ENCODE measurements at regions not wholly inside any gene's neighbourhood (a gene's known extent, or its start where the extent isn't known, plus 50 kb on each side); places are given as distances from the start of the nearest gene placed in this dataset.

DNA sequence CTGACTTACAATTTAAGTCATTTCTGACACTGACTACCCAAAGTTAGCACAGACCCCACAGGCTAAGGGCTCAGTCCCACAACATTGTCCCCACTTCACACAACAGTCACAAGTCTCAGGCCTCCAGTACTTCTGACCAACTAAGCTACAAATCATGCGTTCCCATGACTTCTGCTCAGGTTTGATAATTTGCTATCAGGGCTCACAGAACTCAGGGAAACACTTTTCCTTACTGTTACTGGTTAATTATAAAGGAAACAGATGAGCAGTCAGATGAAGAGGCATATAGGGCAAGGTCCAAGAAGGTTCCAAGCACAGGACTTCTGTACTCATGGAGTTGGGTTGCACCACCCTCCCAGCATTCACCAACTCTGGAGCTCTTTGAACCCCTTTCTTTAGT lies 151.2 kb upstream of the TNR start:
- no peak for DNase-seq (ENCODE audit: low read depth)

DNA sequence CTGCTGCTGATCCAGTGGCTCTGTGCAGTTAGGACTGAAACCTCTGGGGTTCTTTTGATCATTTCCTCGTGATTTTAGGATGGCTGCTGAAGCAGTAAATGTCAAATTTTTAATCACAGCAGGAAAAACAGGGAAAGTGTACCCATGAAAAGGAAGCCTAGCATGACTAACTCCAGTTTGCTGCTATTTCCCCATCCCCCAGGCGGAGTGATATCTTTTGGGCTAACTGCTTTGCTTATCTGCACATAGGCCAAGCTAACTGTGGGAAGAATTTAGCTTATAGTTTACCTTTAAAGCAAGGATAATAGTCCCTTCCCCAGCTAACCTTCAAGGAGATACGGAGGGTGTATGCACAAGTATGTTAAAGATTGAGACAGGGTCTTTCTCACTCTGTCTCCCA lies 149.8 kb upstream of the TNR start:
- DNase-seq (ENCODE audit: low read depth): no peak

DNA sequence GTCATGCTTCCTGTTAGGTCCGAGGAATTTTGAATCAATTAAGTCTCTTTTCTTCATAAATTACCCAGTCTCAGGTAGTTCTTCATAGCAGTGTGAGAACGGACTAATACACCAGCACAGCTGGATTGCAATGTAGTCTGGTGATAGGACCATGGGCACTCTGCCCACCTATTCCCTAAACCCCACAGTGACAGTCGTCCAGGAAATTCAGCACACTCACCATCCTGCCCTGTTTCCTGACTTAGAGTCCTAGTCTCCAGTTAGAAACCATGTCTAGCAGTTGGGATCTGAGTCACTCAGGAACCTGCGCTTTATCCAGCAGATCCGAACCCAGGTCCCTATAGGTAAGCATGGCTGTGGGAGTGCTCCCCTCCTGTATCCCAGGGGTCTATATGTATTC lies 149.3 kb upstream of the TNR start:
- no peak for DNase-seq (ENCODE audit: low read depth)

DNA sequence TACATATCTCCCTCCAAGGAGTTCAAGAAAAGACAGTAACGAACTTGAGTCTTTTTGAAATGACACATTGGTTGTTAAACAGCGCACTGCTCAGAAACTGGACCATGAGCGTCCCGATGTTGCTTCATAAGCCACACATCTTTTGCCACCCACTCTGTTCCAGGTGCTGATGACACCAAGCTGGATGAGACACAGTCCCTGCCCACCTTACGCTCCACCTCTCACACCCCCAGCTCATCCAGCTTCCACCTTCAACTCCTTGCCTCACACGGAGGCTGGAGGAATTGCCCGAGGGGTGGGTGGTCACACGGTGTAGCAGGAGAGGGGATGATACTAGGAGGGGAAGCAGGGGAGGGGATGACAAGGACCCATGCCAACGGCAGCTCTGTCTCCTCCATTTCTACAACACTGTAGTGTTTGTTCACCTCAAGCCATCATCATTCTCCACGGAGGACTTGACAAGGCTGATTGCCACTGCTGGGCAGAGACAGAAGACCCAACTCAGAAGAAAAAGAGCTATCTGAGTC lies 148.5 kb upstream of the TNR start:
- no peak for DNase-seq (ENCODE audit: low read depth)

DNA sequence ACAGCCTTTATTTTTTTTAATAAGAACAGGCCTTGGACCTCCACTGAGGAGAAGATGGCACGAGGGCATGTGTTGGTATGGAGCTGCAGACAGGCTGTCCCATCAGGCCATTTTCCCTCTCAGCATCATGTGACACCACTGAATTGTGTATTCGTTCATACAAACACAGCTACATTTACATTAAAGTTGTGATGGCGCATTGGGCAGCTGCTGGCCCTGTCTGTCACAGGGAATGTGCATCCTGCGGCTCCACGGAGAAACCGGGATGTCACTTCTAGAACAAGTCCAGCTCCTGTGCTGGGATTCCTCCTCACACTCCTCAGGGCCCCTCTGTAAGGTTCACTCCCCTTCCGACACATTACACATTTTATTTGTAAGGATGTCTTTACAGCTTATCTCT lies 147.6 kb upstream of the TNR start:
- DNase-seq (ENCODE audit: low read depth): no peak

DNA sequence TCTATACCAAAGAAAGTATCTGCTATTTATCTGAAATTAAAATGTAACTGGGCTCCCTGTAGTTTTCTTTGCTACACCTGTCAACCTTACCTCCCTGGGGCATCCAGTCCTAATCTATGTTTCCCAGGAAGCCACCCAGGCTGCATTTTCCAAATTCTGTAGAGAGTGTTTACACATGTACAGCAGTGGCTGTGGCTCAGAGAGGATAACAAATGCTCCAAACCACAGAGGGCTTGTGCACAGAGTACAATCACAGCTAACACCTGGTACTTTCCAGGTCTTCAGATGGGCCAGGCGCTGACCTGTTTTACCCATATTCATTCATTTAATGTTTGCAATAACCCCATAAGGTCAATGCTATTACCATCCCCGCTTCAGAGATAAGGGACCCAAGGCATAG lies 146.5 kb upstream of the TNR start:
- DNase-seq (ENCODE audit: low read depth): no peak

DNA sequence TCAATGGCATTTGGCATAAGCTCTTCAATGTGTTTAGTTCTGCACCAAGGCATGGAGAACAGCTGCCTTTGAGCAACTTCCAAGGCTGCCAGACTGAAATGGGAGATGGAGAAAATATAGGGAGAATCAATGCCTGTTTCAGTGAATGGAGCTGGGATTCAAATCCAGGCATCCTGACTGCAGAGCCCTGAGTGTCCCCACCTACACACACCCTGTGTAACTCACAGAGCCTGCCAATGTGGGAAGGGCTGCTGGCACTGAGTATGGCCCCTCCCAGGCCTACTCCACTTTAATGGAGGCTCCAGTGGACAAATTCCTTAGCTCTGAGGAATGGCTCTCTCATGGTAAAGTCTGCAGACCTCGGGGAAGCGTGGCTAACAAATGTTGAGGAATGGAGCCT lies 145.6 kb upstream of the TNR start:
- no peak for DNase-seq (ENCODE audit: low read depth)

DNA sequence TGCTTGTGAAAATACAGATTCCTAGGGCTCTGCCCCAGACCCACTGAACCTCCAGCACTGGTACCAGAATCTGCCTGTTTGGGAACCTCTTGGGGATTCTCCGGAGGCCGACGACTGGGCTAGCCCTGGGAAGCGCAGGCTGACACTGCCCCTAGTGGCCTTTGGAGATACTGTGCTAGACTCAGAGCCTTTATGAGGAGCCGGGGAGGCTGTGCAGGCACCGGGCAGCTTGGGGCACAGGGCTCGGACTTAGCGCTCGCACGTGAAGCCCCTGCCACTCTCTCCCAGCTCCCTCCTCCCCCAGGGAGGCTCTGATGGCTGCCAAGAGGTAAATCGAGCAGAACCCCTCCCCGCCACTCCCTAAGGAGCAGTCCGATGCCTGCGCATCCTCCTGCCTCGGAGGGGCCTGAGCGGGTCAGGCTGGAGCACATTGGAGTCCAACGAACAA lies 144.6 kb upstream of the TNR start:
- no peak for DNase-seq (ENCODE audit: low read depth)

DNA sequence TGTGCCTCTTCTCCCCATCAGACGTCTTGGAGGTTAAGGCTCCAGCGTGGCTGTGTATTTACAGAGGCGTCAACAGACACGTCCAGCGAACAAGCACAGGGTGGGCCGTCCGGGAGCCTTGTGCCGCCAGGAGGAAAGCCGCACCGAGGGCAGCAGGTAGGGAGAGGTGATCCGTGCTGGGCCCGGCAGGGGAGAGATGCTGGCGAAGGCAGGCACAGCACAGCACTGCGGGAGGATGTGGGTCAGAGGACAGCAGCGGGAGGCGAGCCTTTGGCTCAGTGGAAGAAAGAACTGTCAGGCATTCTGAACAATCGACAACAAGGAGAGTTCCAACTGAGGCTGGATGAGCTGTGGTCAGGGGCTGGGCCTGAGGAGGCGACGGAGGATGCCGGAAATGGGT lies 144.1 kb upstream of the TNR start:
- no peak for DNase-seq (ENCODE audit: low read depth)

DNA sequence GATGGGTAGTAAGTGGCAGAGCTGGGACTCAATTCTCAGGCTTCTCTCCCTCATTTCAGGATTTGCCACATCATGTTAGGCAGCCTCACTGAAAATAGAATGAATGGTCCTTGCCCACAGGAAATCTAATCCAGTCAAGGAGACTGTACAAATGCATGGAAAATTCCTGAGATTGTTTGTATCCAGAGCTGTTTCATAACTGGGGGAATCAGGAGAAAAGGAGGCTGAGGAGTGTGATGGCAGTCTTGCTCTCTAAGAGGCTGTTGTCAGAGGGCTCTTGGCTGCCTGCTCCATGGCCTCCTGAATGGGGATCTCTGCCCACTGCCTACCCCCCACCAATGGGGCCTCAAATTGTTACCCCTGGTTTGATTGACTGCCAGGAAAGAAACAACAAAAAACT lies 141.9 kb upstream of the TNR start:
- DNase-seq (ENCODE audit: low read depth): no peak

DNA sequence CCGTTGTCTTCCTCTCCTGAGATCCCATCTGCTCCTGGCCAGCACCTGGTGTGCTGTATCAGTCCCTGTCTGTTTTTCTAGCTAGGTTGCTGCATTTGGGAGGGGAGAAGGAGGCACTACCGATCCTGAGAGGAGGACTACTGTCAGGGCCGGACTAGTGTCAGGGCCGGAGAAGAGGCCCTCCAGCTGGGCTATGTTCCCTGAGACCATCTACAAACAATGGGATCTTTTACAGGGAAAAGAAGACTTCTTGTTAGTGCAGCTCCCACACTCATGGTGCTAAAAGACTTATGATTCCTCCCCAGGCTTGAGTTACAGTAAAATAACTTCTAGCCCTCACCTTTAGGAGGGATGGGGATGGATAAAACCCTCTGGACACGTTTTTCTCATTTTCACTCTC lies 141.0 kb upstream of the TNR start:
- DNase-seq (ENCODE audit: low read depth): no peak

DNA sequence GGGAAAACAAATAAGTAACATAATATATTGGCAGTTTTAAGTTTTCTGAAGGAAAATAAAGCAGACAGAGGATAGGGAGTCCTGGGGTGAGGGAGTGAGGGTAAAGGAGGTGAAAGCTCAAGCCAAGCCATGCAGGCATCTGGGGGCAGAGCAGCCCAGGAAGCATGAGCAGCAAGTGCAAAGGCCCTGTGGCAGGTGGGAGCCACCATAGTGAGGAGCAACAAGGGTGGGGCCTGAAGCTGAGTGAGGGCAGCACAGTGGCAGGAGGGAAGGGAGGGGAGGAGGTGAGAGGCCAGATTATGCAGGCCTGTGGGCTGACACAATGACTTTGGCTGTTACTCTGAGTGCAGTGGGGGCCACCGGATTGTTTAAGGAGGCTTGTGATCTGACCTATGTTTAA lies 138.8 kb upstream of the TNR start:
- no peak for DNase-seq (ENCODE audit: low read depth)

DNA sequence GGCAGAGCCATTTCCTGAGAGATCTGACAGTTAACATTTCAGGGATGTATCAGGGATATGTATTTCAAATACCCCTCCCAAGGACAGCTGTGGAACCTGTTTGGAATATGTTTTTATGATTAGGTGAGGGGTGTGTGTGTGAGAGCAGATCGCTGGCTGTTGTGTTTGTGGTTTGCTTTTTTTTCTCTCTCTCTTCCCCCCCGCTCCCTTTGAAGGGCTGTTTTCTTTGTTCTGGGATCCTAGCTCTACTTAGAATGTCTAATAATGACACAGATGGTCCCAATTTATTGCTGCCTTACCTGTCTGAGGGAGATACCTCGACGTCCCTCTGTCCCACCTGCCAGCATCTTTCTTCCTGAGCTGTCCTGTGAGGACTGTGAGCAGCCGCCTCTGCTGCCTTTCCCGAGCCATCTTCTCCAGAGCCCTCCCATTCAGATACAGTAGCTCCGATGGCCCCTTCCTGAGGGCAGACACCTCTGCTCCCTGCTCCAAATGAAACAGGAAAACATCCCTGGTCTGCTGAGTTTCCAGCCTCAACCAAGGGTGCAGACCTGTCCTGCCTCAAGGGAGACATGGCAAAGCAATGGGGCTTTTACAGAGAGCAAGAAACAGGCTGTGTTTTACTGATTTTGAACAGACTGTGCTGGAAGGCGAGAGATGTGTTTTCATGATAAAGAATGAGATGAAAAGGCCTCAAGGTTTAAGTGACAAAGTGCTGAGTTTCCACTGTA lies 138.0 kb upstream of the TNR start:
- DNase-seq (ENCODE audit: low read depth): no peak

DNA sequence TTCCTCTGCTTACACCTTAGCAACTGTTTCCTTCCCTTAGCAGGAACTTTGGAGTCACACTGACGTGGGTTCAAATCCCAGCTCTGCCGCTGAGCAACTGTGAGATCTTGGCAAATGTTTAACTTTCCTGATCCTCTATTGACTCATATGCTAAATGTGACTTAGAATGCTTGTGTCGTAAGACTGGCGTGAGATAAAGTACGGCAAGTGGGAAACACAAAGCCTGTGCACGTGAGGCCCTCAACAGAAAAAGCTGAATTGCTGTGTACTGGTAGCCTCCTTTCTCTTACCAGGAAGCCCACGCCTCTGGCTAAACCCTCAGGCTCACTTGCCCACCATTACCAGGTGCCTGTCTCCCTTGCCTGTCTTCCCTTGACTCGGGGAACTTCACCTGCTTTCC lies 135.4 kb upstream of the TNR start:
- DNase-seq (ENCODE audit: low read depth): no peak

DNA sequence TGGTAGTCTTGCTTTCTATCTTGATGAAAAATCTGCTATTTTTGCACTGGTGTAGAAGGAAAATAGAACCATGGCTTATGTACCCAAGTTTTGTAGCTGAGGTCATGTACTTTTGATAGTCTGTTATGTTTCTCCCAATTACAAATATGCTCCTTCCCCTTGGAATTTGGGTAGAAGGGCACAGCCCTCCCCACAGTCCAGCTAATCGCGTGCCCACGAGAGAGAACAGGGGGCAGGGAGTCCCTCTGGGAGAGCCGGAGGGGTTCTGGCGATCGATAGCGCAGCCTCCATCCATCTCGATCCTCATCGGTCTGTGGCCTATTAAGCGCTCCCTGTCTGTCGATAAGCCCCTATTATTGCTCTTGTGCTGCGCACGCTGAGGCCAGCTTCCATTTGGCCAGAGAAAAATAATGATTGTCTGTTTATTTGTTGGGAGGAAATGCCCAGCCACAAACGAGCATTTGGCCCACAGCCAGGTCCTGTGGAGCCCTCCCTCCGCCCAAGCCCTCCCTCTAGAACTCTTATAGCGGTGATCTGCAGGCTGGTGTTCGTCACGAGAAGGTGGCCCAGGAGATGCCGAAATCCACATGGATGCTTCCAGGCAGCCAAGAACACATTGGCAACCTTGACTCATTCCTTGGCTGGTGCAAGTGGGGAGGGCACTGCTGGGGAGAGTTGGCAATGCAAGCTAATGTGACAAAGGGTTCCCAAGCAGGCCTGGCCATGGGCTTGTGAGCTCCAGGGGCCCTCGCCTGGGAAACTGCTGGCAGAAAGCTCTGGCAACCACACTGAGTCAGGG lies 134.7 kb upstream of the TNR start:
- no peak for DNase-seq (ENCODE audit: low read depth)

DNA sequence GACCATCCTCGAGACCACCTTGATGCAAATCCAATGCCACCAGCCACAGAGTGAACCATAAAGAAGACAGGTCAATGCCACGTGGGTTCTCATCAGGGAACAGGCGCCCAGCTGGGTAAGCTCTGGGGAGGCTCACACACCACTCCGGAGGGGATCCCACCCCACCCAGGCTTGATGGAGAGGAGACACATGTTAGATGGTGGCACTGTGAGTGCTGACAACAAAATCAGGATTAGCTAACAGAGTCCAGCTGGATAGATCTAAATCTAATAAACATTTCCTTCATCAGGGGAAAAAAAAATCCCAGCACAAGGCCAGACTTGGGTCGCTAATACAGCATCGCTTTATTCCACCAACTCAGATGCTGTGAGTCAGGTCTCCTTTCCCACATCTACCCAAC lies 132.2 kb upstream of the TNR start:
- no peak for DNase-seq (ENCODE audit: low read depth)

DNA sequence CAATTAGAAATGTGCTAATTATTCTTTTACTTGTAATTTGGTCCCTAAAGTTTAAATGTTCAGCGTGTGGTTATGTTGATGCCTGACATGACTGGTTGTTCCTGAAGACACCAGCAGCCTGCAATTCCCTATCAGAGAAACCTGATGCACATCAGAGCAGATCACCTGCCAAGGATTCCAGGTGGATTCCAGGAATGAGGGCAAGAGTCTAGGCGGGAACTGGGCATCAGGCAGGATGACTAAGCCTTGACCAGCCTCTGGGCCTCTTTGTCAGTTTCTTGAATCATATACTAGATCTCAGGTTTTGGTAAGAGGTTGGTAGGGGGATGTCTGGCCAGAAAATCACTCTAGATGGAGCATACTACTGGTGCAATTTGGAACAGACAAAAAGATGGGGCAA lies 130.7 kb upstream of the TNR start:
- DNase-seq (ENCODE audit: low read depth): no peak

DNA sequence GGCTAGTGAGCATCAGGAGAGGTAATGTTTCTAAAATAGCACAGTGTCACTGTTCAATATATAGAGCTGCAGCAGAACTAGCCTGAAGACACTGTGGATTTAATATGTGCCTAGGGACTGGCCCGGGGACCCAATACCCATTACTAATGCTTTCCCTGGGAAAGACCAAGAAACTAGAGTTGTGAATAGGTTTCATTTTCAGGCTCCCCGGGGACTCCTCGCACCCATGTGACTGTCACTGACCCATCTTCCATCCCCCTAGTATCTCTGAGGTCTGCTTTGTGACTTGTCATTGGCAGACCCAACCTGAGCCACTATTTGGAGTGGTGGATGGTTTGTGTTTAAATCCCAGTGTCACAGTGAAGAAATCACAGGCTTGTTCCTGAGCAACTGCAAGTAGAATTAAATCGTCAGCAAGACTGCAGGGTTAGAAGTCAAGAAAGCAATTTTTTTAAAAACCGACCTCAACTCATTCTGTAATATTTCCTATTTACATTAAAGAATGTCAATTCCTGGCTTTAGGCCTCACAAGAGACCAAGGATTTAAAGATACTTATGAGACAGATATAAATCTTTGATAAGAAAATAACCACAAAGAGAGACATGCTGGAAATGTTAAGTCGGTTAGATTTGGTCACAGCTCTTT lies 130.0 kb upstream of the TNR start:
- DNase-seq (ENCODE audit: low read depth): no peak

DNA sequence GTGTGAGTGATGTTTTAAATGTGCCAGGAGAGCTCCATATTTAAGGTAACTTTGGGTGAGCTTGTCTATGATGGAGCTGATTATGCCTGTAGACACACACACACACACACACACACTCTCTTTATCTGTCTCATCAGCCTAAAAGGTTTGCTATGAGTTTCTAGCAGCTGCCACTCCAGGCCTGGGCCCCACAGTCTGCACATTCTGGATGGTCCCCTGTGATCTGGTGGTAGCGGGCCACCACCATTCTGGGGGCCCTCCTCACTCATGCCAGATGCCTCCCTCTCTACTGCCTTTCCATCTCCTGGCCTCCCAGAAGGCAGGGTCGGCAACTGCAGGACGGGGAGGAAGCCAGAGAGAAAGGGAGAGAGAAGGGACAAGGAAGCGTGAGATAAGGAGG lies 129.2 kb upstream of the TNR start:
- no peak for DNase-seq (ENCODE audit: low read depth)

DNA sequence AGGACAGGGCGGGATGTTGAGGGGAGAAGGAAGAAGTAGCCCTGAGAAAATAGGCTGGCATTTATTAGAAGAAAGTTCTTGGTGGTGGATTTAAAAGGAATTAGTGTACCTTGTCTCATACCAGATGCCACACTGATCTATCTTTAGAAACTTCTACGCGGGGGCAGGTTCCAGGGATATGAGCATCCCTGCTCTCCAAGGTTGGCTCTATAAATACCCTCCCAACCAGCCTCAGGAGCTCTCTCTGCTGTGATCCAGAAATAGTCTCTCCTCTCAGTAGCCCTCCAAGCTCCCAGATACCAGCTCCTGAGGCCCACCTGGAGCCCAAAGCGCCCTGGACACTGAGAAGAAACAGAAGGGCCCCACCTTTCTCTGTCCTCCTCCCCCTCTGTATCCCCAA lies 128.3 kb upstream of the TNR start:
- DNase-seq (ENCODE audit: low read depth): no peak

DNA sequence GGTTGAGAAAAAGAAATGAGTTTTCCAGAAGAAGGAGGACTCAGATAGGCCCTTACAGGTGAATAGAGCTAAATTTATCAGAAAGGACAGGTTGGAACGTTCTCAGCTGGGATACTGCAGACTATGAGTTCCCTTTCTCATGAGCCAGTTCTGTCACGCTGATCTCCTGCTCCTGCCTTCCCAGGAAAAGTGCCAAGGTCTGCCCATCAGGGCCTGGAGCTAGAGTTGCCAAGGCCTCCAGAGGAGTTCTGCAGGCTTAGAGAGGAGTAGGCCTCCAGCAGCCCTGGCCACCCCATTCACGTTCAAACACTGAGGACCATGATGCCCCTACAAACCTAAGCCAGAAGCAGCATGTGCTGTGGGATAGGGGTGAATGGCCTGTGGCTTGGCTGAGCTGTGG lies 126.8 kb upstream of the TNR start:
- DNase-seq (ENCODE audit: low read depth): no peak

DNA sequence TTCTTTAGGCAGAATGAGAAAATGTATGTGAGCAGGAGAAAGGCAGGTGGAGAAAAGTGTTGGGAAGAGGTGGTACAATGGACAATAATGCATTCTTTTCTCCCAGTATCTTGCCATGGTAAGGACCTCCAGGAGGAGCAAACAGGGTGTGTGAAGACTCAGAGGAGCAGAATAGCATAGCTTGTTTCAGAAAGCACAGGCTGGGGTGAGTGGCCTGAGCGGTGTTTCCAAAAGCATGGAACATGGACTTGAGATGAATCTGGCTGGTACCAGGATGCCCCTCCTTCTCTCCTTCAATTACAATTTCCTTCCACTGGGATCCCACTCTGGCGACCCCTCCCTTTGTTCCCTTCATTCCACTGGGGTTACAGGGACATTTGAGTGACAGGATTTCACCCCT lies 123.4 kb upstream of the TNR start:
- no peak for DNase-seq (ENCODE audit: low read depth)

Measured in activated T-cell treated with anti-CD3 and anti-CD28 coated beads for 24 hours (primary cell).